Non-pigmented ciliary epithelial cell (primary cell): ENCODE measurements at regions not wholly inside any gene's neighbourhood (a gene's known extent, or its start where the extent isn't known, plus 50 kb on each side); places are given as distances from the start of the nearest gene placed in this dataset.

ENCODE experiments used
- DNase-seq: peaks from one replicate; pipeline ENCODE4 v3.0.0-alpha.2; 2010; ENCODE audit warnings: low read depth

GRCh38 chr12:91240386-91241095 is 57.9 kb upstream of the DCN start:
- DNase-seq = no peak

DNA sequence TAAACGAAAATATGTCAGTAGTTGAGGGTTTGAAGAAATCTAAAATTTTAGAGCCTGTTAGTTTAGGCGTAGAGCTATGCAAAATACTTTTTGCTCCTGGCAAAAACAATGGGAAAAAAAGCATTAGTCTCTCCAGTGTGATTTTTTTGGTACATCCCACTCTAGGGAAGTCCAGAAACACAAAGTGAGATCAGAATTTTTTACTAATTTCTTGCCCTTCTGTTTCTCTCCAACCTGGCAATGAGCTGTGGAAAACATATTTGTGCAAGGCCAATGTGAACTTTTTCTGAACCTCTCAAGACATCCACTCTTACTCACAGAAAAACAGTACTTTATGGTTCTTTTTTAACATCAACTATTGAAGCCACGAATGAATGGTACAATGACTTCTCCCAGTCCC is 56.9 kb upstream of the DCN start:
- no peak for DNase-seq
